ENCODE measurements at regions not wholly inside any gene's neighbourhood (a gene's known extent, or its start where the extent isn't known, plus 50 kb on each side); places are given as distances from the start of the nearest gene placed in this dataset.
"Not testable (repeated sequence)": the region's sequence is repeated elsewhere in the genome, so short reads cannot be mapped to it uniquely, and the experiment has no call there.

GRCh38 chrX:132302687-132303086 lies 83.4 kb upstream of the RAP2C start:
- H2BK15ac ChIP-seq (ENCODE audit: low read length); H2AFZ ChIP-seq (ENCODE audit: low read length); H2BK120ac ChIP-seq (replicated peaks; ENCODE audit: low read depth, low read length); POLR2A ChIA-PET (ENCODE audit: partially characterized antibody); FAIRE-seq; H3K56ac ChIP-seq (replicated peaks; ENCODE audit: insufficient read length, low read depth, low read length); DNase-seq (ENCODE audit: low read depth in 1 of 2, low spot score in 2 of 2); H3K23ac ChIP-seq (ENCODE audit: insufficient read length); H3K4me1 ChIP-seq (replicated peaks in 1 of 4; ENCODE audit: control insufficient read depth in 3 of 4, insufficient read depth in 4 of 4, low read length in 3 of 4); H3K9me3 ChIP-seq (ENCODE audit: insufficient read depth in 2 of 2, low read depth in 1 of 2, low read length in 1 of 2); H3K4me2 ChIP-seq (ENCODE audit: insufficient read depth in 1 of 2, low read depth in 2 of 2, low read length in 2 of 2); H4K20me1 ChIP-seq (replicated peaks in 1 of 2; ENCODE audit: control insufficient read depth in 1 of 2, insufficient read depth in 2 of 2, low read length in 2 of 2); H3K79me1 ChIP-seq (ENCODE audit: low read depth, low read length); H4K8ac ChIP-seq (ENCODE audit: extremely low read depth, insufficient read depth, low read length); H2BK5ac ChIP-seq (ENCODE audit: low read depth, low read length); H2BK12ac ChIP-seq (ENCODE audit: low read depth, low read length); H4K91ac ChIP-seq (replicated peaks; ENCODE audit: insufficient read length, low read length); H3K4ac ChIP-seq (replicated peaks; ENCODE audit: insufficient read length, low read depth, low read length); H3K23me2 ChIP-seq (ENCODE audit: low read depth, low read length); H4K5ac ChIP-seq (ENCODE audit: insufficient read length, low read depth, low read length); H2AK5ac ChIP-seq (ENCODE audit: low read depth, low read length); H3K36me3 ChIP-seq (ENCODE audit: control insufficient read depth in 2 of 4, insufficient read depth in 4 of 4, low read length in 3 of 4); H3K79me2 ChIP-seq (ENCODE audit: control insufficient read depth in 1 of 2, insufficient read depth in 2 of 2, low read length in 2 of 2); H3K14ac ChIP-seq (ENCODE audit: insufficient read length); H3K27me3 ChIP-seq (replicated peaks in 1 of 4; ENCODE audit: control insufficient read depth in 3 of 4, extremely low read depth in 1 of 4, insufficient read depth in 3 of 4, low read length in 3 of 4); H3K18ac ChIP-seq (ENCODE audit: extremely low read depth, low read length); H3K4me3 ChIP-seq (ENCODE audit: extremely low read depth in 1 of 4, insufficient read depth in 2 of 4, low read depth in 3 of 4, low read length in 4 of 4); H3K9ac ChIP-seq (replicated peaks in 1 of 4; ENCODE audit: extremely low read depth in 1 of 4, low read depth in 3 of 4, low read length in 3 of 4); H3K27ac ChIP-seq (ENCODE audit: low read depth, low read length); H2BK20ac ChIP-seq (ENCODE audit: low read length): not testable (repeated sequence)
- 93% methylated on average over 3 of the region's 3 CpGs; no CpG with 5 or more reads in 1 of the 2 experiments for WGBS, 2 experiments (ENCODE audit: extremely low coverage in 1 of 2, insufficient coverage in 1 of 2, insufficient read length in 1 of 2, insufficient replicate concordance in 2 of 2, low coverage in 1 of 2, low lambda C conversion rate in 2 of 2, missing lambda C conversion rate in 1 of 2)
- CTCF ChIA-PET (ENCODE audit: partially characterized antibody) = interaction anchor here (2.4 kb wide), 1 partner anchor 10 kb away, joined by 13 read pairs; no protein-coding TSS in a partner anchor
